HG03432 (cell line): ENCODE measurements at regions not wholly inside any gene's neighbourhood (a gene's known extent, or its start where the extent isn't known, plus 50 kb on each side); places are given as distances from the start of the nearest gene placed in this dataset.
"Not testable (repeated sequence)": the region's sequence is repeated elsewhere in the genome, so short reads cannot be mapped to it uniquely, and the experiment has no call there.

Experiments
- ATAC-seq: cut with Tn5 transposase; IDR thresholded peaks from one replicate; pipeline ENCODE4 v1.9.1; 2021; ENCODE audit warnings: mild to moderate bottlenecking, moderate library complexity; ENCODE audit not compliant: unreplicated experiment

- ATAC-seq = not testable (repeated sequence)
Measured at GRCh38 chrY:18599606-18600005, 53.1 kb downstream of the HSFY1 start.

GRCh38 chrY:18601287-18601686 lies 54.8 kb downstream of the HSFY1 start:
- ATAC-seq = peak; percentile 93

GRCh38 chrY:18606251-18606650 lies 59.7 kb downstream of the HSFY1 start:
- not testable (repeated sequence) for ATAC-seq

- not testable (repeated sequence) for ATAC-seq
Measured at GRCh38 chrY:18608205-18608604, 61.7 kb downstream of the HSFY1 start.

GRCh38 chrY:18615809-18616208 lies 69.3 kb downstream of the HSFY1 start:
- ATAC-seq = not testable (repeated sequence)

- not testable (repeated sequence) for ATAC-seq
Measured at GRCh38 chrY:18629805-18630516, 83.4 kb downstream of the HSFY1 start.

GRCh38 chrY:18630571-18630970 lies 84.1 kb downstream of the HSFY1 start:
- ATAC-seq = not testable (repeated sequence)

GRCh38 chrY:18631610-18632009 lies 85.1 kb downstream of the HSFY1 start:
- ATAC-seq = not testable (repeated sequence)

GRCh38 chrY:18650746-18651145 lies 104.2 kb downstream of the HSFY1 start:
- ATAC-seq = no peak

GRCh38 chrY:18664559-18664958 lies 109.0 kb downstream of the HSFY2 start:
- peak; percentile 76 for ATAC-seq

- ATAC-seq = no peak
Measured at GRCh38 chrY:18669790-18670189, 103.7 kb downstream of the HSFY2 start.

GRCh38 chrY:18671970-18672369 lies 101.6 kb downstream of the HSFY2 start:
- ATAC-seq = no peak

- not testable (repeated sequence) for ATAC-seq
Measured at GRCh38 chrY:18686027-18686426, 87.5 kb downstream of the HSFY2 start.

GRCh38 chrY:18688362-18688761 lies 85.2 kb downstream of the HSFY2 start:
- ATAC-seq = not testable (repeated sequence)

GRCh38 chrY:18689420-18689819 lies 84.1 kb downstream of the HSFY2 start:
- ATAC-seq = not testable (repeated sequence)

- ATAC-seq = not testable (repeated sequence)
Measured at GRCh38 chrY:18689890-18690593, 83.5 kb downstream of the HSFY2 start.

GRCh38 chrY:18696788-18697187 lies 76.7 kb downstream of the HSFY2 start:
- not testable (repeated sequence) for ATAC-seq

- ATAC-seq = not testable (repeated sequence)
Measured at GRCh38 chrY:18704198-18704597, 69.3 kb downstream of the HSFY2 start.

- ATAC-seq = not testable (repeated sequence)
Measured at GRCh38 chrY:18711785-18712184, 61.8 kb downstream of the HSFY2 start.

- ATAC-seq = not testable (repeated sequence)
Measured at GRCh38 chrY:18713760-18714159, 59.8 kb downstream of the HSFY2 start.

- ATAC-seq = peak; percentile 90
Measured at GRCh38 chrY:18718714-18719113, 54.8 kb downstream of the HSFY2 start.

- not testable (repeated sequence) for ATAC-seq
Measured at GRCh38 chrY:18720395-18720794, 53.1 kb downstream of the HSFY2 start.
